CD14-positive monocyte (primary cell): ENCODE measurements at regions not wholly inside any gene's neighbourhood (a gene's known extent, or its start where the extent isn't known, plus 50 kb on each side); places are given as distances from the start of the nearest gene placed in this dataset.

ENCODE experiments used
- DNase-seq, 3 donors: peaks; one replicate each; pipeline ENCODE4 v3.0.0-alpha.2; 2011 to 2022
- H2AFZ ChIP-seq: 2 replicates; pipeline ENCODE4 v1.6.0; 2012; ENCODE audit warnings: mild to moderate bottlenecking, low read depth, low read length, inconsistent platforms; ENCODE audit not compliant: insufficient read depth, poor library complexity, severe bottlenecking
- H3K27ac ChIP-seq, 2 donors: 1 replicate in 1 of 2; 2 replicates in 1 of 2; pipeline ENCODE4 v1.5.1; 2012 to 2013; ENCODE audit warnings: low read length in 2 of 2, control low read depth in 1 of 2, inconsistent platforms in 1 of 2, low read depth in 1 of 2, mild to moderate bottlenecking in 1 of 2
- H3K27me3 ChIP-seq, 2 donors: one replicate each; pipeline versions ENCODE4 v1.6.0 to v1.6.1; 2011 to 2013; ENCODE audit warnings: low read length in 2 of 2; ENCODE audit not compliant: control insufficient read depth in 2 of 2, insufficient read depth in 2 of 2
- H3K36me3 ChIP-seq, 2 donors: replicated peaks in 1 of 2; 1 replicate in 1 of 2; 2 replicates in 1 of 2; pipeline versions ENCODE4 v1.5.1 to v1.6.1; 2012 to 2013; ENCODE audit warnings: low read length in 2 of 2, control low read depth in 1 of 2, inconsistent platforms in 1 of 2, mild to moderate bottlenecking in 1 of 2; ENCODE audit not compliant: insufficient read depth in 2 of 2, control insufficient read depth in 1 of 2
- H3K4me1 ChIP-seq, 2 donors: 1 replicate in 1 of 2; 2 replicates in 1 of 2; pipeline versions ENCODE4 v1.5.1 to v1.6.1; 2012 to 2013; ENCODE audit warnings: low read length in 2 of 2, control low read depth in 1 of 2, inconsistent platforms in 1 of 2, mild to moderate bottlenecking in 1 of 2, moderate library complexity in 1 of 2; ENCODE audit not compliant: insufficient read depth in 2 of 2, control insufficient read depth in 1 of 2
- H3K4me2 ChIP-seq: replicated peaks from 2 replicates; pipeline ENCODE3; 2012; ENCODE audit warnings: low read length, moderate library complexity, mild to moderate bottlenecking; ENCODE audit not compliant: poor library complexity, severe bottlenecking; ENCODE audit errors: extremely low read depth
- H3K4me3 ChIP-seq, 3 experiments: fragments of 200-600 bp in 1 of 3; sonication (generic) in 1 of 3; replicated peaks in 1 of 3; 1 replicate in 2 of 3; 2 replicates in 1 of 3; pipeline ENCODE4 v1.5.1; 2011 to 2013; ENCODE audit warnings: low read length in 3 of 3, mild to moderate bottlenecking in 3 of 3, control low read depth in 2 of 3, low read depth in 2 of 3, inconsistent platforms in 1 of 3, moderate library complexity in 1 of 3
- H3K79me2 ChIP-seq: 2 replicates; pipeline ENCODE4 v1.6.0; 2012; ENCODE audit warnings: mild to moderate bottlenecking, control low read depth, inconsistent platforms, low read length, moderate library complexity; ENCODE audit not compliant: insufficient read depth
- H3K9ac ChIP-seq: 2 replicates; pipeline ENCODE4 v1.6.0; 2017; ENCODE audit warnings: low read length, mild to moderate bottlenecking; ENCODE audit not compliant: insufficient read depth, poor library complexity, severe bottlenecking
- H3K9me3 ChIP-seq, 2 donors: replicated peaks in 1 of 2; 1 replicate in 1 of 2; 2 replicates in 1 of 2; pipeline versions ENCODE4 v1.5.1 to v1.6.1; 2012 to 2013; ENCODE audit warnings: low read length in 2 of 2, control low read depth in 1 of 2; ENCODE audit not compliant: control insufficient read depth in 1 of 2, insufficient read depth in 1 of 2
- H4K20me1 ChIP-seq: 2 replicates; pipeline ENCODE4 v1.6.0; 2012; ENCODE audit warnings: mild to moderate bottlenecking, low read length, control low read depth, moderate library complexity; ENCODE audit not compliant: insufficient read depth
- H3K27ac Mint-ChIP-seq, 7 donors: one replicate each; pipeline ENCODE4 v1.8.0; 2020; ENCODE audit warnings: mild to moderate bottlenecking in 7 of 7, mixed read lengths in 7 of 7, moderate library complexity in 6 of 7, inconsistent platforms in 2 of 7
- H3K27me3 Mint-ChIP-seq, 3 donors: one replicate each; pipeline ENCODE4 v1.8.0; 2021 to 2022; ENCODE audit warnings: low read depth in 3 of 3, mild to moderate bottlenecking in 3 of 3, mixed read lengths in 3 of 3, moderate library complexity in 3 of 3, inconsistent platforms in 1 of 3
- H3K36me3 Mint-ChIP-seq, 2 donors: one replicate each; pipeline ENCODE4 v1.8.0; 2020; ENCODE audit warnings: mixed read lengths in 2 of 2, inconsistent platforms in 1 of 2, mild to moderate bottlenecking in 1 of 2
- H3K4me1 Mint-ChIP-seq: one replicate; pipeline ENCODE4 v1.8.0; 2020; ENCODE audit warnings: mild to moderate bottlenecking, mixed read lengths
- H3K4me3 Mint-ChIP-seq, 2 donors: one replicate each; pipeline ENCODE4 v1.8.0; 2020; ENCODE audit warnings: mild to moderate bottlenecking in 2 of 2, mixed read lengths in 2 of 2, moderate library complexity in 1 of 2
- H3K9me3 Mint-ChIP-seq, 7 donors: one replicate each; pipeline ENCODE4 v1.8.0; 2020 to 2022; ENCODE audit warnings: mixed read lengths in 7 of 7, mild to moderate bottlenecking in 6 of 7, moderate library complexity in 6 of 7, inconsistent platforms in 2 of 7
- WGBS: methylation state at CpG from one replicate; pipeline ENCODE4 v1.1.5; 2013; ENCODE audit warnings: missing lambda C conversion rate; ENCODE audit not compliant: insufficient coverage; 5-methylcytosine and 5-hydroxymethylcytosine counted together
- intact Hi-C, 2 donors: fragments of 100-400 bp; cut with micrococcal nuclease; formaldehyde crosslinking; loops; one replicate each; pipeline versions ENCODE4 v1.15.0 to v1.15.1; 2023
- TF ChIP-seq, protein P1 (sequence below): fragments of 200-600 bp; IDR thresholded peaks from one replicate; pipeline ENCODE4 v1.8.0; 2022; ENCODE audit warnings: antibody characterized with exemption, mild to moderate bottlenecking

DNA sequence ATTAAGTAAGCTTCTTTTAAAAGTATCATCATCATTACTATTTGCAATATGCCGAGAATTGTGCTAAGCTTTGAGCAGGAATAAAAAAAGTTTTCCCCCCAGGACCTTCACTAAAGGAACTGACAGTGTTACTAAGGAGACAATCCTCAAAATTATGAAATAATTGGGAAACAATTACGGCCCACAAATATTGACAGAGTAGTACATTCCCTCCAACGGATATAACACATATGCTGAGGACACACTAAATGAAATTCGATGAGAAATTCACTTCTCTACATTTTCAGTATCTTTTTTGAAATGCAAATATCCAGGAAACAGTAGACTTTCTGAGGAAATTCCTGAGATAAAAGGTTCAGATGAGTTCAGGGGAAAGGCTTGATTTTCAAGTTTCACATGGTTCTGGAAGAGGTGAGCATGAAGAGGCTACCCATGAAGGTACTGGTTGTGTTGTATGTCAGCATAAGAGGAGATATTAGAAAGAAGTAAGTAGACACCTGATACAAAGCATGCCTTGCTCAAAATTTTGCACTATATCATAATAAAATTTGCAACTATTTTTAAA, 171.2 kb upstream of the NR5A2 start:
- Mint-ChIP-seq H3K27me3 (peaks cover 0 to 3% (median 0%) of the 10 kb centered on the region in 3 donors), H3K9me3 (peaks cover 0 to 4% (median 0%) of the 10 kb centered on the region in 7 donors), H3K4me1 (peaks cover 48% of the 10 kb centered on the region), H3K27ac (peak overlapping the region; percentile 26 to 87 (median 80)), H3K4me3 (no peak overlapping the region), H3K36me3 (peaks cover 0 to 3% of the 10 kb centered on the region in 2 donors)
- H3K9ac ChIP-seq = no peak overlapping the region
- no CpG with 5 or more reads among the region's 4 CpGs for WGBS
- DNase-seq = peak in 1 of 3 donors; percentile 7
- H4K20me1 ChIP-seq = no peaks in the 10 kb centered on the region
- H3K27ac ChIP-seq = peak overlapping the region in 1 of 2 donors; percentile 89
- H3K36me3 ChIP-seq = no peaks in the 10 kb centered on the region
- no peak overlapping the region for H2AFZ ChIP-seq
- H3K4me2 ChIP-seq = peak overlapping the region; percentile 50
- H3K27me3 ChIP-seq = no peaks in the 10 kb centered on the region
- TF ChIP-seq, protein P1, sequence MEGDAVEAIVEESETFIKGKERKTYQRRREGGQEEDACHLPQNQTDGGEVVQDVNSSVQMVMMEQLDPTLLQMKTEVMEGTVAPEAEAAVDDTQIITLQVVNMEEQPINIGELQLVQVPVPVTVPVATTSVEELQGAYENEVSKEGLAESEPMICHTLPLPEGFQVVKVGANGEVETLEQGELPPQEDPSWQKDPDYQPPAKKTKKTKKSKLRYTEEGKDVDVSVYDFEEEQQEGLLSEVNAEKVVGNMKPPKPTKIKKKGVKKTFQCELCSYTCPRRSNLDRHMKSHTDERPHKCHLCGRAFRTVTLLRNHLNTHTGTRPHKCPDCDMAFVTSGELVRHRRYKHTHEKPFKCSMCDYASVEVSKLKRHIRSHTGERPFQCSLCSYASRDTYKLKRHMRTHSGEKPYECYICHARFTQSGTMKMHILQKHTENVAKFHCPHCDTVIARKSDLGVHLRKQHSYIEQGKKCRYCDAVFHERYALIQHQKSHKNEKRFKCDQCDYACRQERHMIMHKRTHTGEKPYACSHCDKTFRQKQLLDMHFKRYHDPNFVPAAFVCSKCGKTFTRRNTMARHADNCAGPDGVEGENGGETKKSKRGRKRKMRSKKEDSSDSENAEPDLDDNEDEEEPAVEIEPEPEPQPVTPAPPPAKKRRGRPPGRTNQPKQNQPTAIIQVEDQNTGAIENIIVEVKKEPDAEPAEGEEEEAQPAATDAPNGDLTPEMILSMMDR = no peak
- intact Hi-C loops = loop anchor here in 1 of 2 donors (5.0 kb wide), 1 partner anchor 164 kb away; no protein-coding TSS in a partner anchor
- H3K4me3 ChIP-seq = peak overlapping the region in 1 of 3 experiments; percentile 49
- no peaks in the 10 kb centered on the region for H3K9me3 ChIP-seq
- H3K4me1 ChIP-seq = peaks cover 58 to 64% of the 10 kb centered on the region in 2 donors
- no peaks in the 10 kb centered on the region for H3K79me2 ChIP-seq

DNA sequence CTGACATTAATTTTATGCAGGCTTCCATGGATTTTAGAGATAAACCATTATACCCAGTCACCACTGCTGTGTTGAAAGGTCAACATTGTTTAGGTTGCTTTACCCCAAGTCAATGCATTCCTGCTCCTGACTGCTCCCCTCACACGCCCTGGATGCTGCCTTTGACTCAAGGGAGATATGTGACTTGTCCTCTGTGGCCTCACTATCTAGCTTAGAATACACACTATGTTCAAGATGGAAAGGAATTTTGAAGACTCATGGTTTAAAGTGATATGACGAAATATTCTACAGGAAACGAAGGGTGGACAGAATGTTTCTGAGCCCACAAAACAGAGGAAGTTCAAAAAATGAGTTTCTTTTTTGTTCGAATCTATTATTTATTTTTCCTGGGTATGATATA, 170.4 kb upstream of the NR5A2 start:
- Mint-ChIP-seq H3K27me3 (peaks cover 0 to 1% (median 0%) of the 10 kb centered on the region in 3 donors), H3K4me3 (peak overlapping the region in 1 of 2 donors; percentile 60), H3K9me3 (peaks cover 0 to 4% (median 0%) of the 10 kb centered on the region in 7 donors), H3K4me1 (peaks cover 49% of the 10 kb centered on the region), H3K36me3 (peaks cover 0 to 3% of the 10 kb centered on the region in 2 donors), H3K27ac (peak overlapping the region; percentile 83 to 98 (median 96))
- intact Hi-C loops = loop anchor here in 1 of 2 donors (5.0 kb wide), 1 partner anchor 165 kb away; no protein-coding TSS in a partner anchor
- Histone ChIP-seq H3K4me1 (peaks cover 58 to 64% of the 10 kb centered on the region in 2 donors), H3K36me3 (no peaks in the 10 kb centered on the region), H3K9ac (no peak overlapping the region), H3K27ac (peak overlapping the region; percentile 89 to 92), H3K79me2 (no peaks in the 10 kb centered on the region), H3K4me3 (peak overlapping the region in 1 of 3 experiments; percentile 49), H4K20me1 (no peaks in the 10 kb centered on the region), H2AFZ (no peak overlapping the region), H3K27me3 (no peaks in the 10 kb centered on the region), H3K9me3 (no peaks in the 10 kb centered on the region), H3K4me2 (peak overlapping the region; percentile 50)
- WGBS = 0% methylated on average over 2 of the region's 4 CpGs
- DNase-seq = peak; percentile 69 to 86 (median 81)
- TF ChIP-seq, protein P1 = no peak
